NOMO-1 treated with dmso at 0.1 percent for 144 hours (cell line): ENCODE measurements at regions not wholly inside any gene's neighbourhood (a gene's known extent, or its start where the extent isn't known, plus 50 kb on each side); places are given as distances from the start of the nearest gene placed in this dataset.
A peak's percentile ranks its signal among the peaks of the same experiment; 100 is the strongest.

ENCODE experiments used
- DNase-seq: peaks from one replicate; lab custom pipeline; 2025; ENCODE audit not compliant: unreplicated experiment; lab: John Stamatoyannopoulos, UW

DNA sequence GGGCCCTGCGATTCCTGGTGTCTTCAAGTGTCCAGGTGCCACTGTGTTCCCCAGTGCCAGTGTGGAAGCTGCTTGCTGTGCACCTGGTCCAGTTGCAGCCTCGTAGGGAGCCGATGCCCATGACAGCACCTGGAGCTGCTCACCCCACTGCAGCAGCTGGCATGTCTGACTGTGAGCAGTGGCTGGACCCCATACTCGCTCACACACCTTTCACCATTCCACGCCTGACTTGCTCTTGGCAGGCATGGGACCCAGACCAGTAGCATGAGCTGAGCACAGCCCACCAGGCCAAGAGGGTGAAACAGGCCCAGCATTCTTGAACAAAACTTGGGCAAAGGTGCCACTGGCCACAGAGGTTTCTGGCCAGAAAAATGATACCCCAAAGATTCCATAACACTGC lies 124.5 kb upstream of the THY1 start:
- DNase-seq, result no peak

DNA sequence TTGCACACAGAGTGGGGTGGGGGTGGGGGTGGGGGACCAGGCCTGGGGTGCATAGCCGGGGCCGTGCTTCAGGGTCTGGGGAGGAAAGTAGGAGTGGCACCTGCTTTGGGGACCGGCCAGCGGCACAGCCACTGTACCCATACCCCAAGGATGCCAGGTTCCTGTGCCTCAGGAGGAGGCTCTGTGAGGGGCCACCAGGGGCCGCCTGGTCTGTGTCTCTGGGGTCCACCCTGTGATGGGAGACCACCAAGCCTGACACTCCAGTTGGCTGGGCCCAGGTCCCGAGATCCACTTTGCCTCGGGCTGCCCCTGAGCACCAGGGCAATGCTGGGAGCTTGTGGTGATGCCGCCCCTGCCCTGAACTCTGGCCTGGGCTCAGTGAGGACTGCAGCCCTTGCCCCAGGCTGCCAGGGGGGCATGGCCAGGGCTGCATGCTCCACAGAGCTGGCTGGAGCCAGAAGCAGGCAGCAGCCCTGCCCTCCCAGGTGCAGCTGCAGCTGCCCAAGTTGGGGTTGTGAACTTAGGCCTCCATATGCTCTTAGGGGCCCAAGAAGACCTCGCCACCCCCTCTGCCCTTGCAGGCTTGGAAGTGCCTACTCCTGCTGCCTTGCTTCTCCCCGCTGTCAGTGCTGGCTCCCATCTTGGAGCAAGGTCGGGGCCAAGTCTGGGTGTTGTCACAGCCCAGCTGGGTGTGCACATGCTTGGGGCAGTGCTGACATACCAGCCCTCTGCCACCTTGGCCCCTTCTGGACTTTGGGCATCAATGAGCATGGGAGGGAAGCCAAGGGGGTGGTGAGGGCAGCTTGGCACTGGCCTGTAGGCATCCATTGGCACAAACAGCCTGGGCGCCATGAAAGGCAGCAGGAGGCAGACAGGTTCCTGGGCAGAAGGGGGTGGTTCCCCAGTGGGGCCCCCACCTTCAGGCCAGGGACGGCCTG lies 123.3 kb upstream of the THY1 start:
- DNase-seq, result no peak

DNA sequence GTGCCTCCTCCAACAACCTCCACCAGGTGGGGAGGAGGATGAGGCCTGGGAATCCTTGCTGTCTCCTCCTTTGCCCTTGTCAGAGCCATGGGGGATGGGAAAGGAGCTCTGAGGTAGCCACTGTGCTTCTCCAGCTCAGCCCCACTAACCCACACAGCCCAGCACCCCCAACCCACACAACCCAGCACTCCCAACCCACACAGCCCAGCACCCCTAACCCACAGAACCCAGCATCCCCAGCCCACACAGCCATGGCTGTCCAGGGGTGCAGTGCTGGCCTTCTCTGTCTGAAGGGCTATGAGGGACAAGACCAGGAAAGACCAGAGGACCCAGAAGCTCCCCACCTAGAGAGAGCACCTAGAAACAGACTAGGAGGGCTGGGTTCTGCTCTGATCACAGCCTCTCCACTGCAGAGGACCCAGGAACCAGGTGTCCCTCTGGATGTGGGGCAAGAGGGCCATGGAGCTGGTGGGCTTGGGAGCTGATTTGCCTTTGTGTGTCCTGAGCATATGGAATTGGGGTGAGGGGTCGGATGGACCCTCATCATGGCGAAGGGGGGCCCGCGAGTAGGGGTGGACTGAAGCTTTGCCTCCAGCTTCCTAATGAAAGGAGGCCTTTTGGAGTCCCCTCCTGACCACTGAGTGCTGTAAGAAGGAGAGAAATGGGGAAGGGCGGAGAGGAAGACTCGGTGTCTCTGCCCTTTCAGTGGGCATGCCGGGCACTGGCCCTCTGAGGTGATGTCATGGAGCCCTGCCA lies 117.6 kb upstream of the THY1 start:
- no peak for DNase-seq

DNA sequence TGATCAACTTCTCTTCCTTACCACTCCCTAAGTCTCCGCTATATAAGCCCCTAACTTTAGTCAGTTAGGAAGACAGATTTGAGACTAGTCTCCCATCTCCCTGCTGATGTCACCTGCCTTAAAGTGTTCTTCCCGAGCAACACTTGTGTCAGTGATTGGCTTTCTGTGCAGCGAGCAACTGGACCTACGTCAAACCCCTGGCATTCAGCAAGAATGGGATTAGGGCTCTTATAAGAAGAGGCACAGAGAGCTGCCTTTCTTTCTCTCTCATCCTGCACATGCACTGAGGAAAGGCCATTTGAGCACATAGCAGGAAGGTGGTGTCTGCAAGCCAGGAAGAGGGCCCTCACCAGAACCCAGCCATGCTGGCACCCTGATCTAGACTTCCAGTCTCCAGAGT lies 116.6 kb upstream of the THY1 start:
- DNase-seq, result no peak

DNA sequence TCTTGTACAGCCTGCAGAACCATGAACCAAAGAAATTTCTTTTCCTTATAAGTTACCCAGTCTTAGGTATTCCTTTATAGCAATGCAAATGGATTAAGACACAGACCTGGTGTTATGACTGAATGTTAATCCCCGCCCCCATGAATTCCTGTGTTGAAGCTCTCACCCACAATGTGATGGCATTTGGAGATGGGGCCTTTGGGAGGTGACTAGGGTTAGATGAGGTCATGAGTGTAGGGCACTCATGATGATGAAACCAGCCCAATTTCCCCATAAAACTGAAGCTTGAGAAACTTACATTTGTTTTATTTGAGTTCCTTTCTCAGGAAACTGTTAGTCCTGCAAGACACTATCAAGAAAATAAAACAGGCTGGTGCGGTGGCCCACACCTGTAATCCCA lies 115.8 kb upstream of the THY1 start:
- peak; percentile 85 for DNase-seq

DNA sequence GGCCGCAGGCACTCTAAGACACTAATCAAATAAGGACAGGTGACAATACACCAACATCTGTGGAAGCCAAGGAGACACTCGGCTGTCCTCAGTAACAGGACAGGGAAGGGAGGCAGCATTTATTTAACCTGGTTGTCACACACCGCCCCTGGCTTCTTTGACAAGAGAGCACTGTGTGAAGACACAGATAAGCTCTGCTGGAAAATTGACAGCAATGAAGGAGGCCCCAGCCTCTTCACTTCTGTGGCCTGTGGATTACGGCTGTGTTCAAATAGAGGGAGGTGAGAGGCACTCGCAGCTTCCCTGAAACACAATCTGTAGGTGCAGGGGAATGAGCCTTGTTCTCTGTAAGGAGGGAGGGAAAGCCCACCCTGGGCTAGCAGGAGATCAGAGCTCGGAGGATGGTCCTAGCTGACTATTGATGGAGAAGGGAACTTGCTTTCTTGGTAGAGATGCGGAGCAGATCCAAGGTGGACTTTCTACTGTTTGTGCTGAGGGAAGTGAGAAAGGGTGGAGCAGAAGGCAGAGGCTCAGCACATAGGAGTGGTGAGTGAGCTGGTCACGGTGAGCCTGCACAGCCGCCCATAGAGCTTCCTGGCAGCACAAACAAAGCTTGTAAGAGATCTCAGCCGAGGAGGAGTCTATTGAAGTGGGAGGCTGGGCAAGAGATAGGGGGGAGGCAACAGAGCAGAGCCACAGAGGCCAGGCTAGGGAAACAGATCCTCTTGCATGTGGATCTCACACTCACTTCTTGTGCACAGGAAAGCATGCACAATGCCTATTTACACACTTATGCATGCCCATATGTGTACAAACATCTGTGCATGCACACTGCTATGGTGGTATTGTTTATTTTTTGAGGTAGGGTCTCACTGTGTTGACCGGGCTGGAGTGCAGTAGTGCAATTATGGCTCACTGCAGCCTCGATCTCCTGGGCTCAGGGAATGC lies 114.6 kb upstream of the THY1 start:
- no peak for DNase-seq

DNA sequence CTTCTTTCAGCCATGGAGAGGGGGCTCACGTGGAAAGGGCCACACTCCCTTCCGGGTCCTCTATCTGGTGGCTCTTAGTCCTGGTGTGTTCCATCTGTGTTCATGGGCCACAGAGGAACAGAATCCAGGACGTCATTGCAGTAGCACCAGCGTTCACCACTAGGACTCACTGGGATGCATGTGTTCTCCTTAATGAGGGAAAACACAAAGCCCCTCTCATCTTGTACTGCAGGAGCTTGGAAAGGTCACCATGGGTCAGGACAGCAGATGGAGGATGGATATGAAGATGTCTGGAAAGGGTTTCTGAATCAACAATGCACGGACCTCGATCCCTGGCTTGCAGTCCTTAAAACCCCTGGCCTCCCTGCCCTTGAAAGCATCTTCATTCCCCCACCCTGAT lies 113.8 kb upstream of the THY1 start:
- DNase-seq, result no peak

DNA sequence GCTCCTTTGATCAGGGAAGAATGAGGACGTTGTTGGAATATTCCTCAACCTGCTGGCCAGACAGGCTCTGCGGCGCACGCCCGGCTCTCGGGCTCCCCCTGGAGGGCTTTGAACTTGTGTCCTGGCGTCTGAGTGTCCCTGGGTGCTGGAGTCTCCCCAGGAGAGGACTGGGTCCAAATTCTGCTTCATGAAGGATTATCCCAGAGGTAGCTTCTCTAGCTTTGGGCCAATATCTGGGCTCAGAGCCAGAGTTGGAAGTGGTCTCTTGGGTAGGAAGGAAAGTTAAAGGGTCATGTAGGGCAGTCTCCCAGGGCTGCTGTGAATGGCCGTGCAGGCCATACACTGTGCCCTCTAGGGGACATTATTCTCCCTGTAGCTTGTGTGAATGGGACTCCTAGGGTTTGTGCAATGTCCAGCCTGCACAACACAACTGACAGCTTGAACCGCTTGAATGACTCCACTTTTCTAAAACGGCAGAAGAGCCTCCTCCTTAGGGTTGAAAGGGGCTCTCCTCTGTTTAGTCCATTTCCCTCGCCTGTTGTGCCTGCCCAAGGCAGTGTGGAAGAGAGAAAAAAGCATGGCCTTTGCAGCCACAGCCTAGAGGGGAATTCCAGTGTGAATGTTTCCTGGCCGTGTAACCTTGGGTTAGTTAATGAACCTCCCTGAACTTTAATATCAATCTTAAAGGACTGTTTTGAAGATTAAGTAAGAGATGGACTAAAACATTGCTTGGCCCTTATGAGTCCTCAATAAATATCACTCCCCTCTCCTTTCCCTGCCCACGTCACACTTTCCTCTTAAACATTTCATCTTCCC lies 111.2 kb upstream of the THY1 start:
- peak; percentile 68 for DNase-seq

DNA sequence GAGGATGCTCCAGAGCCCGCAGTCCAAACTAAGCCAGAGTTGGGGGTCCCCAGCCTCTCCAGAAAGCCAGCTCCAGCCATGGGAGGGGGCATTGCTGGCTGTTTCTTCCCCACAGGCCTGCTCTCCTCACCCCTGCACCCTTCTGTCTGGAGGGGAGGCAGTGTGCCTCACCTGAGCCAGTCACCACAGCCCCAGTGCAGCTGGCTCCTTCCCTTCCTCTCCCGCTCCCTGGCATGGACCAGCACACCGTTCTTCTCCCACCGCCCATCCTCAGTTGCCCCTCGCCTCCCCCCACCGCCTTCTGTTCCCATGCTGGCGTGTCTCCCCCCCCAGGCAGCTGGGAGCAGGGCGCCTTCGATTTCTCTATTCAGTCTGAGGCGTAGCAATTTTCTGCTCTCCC lies 110.5 kb upstream of the THY1 start:
- DNase-seq, result no peak

DNA sequence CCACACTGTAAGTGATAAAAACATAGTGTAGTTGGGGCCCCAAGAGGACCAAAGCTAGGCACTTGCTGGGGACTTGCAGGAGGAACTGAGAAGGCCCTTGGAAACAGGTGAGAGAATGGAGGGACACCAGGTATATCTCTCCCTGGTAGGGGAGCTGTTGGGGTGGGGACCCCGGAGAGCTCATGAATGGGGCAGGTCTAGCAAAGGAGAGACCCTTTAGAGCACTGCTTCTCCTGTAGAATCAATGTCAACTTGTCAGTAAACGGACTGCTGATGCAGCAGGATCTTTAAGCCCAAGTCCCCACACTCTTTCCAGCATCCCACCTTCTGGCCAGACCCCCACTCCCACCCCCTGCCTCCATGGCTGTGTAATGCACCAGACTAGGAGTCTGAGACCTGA lies 109.6 kb upstream of the THY1 start:
- no peak for DNase-seq

DNA sequence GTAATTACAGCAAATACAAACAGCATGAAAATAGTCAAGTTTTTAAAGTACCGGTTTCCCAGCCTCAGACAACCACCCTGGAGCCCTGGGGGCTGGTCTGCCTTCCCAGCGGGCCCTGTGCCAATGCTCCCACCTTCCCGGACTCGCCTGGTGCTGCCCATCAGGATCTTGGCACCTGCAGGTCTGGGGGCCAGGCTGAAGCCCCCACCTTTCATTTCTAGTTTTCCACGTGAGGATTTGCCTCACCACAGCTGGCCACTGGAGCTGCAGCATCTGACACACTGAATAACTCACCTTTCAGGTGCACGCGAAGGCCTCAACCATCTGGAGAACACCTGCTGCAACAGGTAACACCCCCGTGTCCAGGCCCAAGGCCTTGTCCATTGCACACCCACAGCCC lies 108.7 kb upstream of the THY1 start:
- no peak for DNase-seq

DNA sequence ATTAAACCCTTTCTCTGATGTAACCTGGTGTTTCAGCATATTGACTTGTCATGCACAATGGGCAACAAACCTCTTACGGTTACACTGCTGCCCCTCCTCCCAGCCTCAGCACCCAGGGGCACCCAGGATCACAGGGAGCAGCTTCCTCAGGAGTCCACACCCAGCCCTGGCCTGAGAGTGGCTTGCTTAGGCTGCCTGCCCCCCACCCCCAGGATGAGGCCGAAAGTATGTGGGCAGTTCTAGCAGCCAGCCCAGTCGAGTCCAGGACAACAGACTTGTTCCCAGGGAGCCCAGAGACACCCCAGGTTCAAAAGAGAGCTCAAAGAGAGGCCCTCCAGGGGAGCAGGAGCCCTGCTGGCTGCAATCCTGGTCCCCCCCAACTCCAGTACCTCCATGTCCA lies 108.1 kb upstream of the THY1 start:
- DNase-seq, result no peak

DNA sequence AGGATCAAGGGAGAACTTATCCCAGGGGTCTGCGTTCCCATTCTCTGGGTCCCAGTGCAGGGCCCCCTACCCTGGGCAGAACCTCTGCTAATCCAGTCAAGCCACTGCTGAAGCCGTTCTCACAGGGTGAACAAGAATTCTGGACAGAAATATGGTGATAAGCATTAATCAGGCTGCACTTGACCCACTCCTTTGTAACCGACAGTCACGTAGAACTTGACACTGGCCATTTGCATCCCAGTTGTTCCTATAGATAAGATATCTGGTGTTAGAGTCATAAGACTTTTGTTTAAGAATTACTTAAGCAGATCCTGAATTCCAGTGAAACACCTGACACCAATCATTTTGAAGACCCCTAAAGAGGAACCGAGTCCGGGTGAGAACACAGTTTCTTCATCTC lies 107.5 kb upstream of the THY1 start:
- DNase-seq, result no peak

DNA sequence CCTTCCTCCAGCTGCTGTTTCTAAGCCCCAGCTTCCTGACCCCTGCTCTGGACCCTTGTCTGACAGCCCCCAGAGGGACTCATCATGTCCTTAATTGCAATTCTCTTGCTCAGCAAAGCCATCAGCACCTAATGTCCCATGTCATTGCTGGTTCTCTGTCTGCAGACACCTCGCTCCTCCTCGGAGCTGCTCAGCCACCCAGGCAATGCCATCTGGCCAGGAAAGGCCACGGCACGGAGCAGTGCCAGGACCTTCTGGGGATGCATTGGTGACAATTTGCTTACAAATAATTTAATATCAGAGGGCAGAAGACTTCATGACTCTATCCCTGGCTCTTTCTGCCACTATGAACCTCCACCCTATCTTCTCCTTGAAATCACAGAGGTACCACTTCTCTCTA lies 107.0 kb upstream of the THY1 start:
- no peak for DNase-seq

DNA sequence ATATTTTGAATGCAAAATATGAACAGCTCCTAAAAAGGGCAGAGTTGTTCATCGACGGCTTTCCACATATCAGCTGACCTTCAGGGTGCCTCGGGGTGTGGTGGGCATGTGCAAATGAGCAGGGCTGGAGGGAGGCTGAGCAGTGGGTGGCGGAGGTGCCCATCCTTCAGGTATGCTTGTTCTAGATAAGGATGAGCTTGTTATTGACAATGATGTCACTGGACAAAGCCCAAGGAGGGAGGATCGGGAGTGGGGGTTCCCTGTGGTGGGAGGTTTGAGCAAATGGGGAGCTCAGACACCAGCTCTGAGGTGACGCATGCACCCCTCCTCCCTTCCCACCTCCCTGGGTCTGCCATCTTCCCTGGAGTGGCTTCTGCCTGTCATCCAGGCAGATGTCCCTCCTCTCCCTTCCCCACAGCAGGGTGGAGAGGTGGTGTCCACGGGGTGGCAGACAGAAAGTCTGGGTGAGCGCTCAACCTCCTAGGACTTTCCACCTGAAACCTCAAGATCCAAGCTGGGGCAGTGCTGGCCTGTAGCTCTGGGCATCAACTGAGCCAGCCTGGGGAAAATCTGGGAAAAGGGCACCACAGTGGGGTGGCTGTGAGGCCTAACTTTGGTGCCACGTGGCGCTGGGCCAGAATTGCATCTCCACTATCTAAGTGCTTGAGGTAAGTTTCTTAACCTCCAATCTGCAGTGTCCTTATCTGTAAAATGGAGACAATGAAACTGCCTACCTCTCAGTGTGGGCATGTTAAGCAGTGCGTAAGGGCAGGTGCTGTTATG lies 106.3 kb upstream of the THY1 start:
- no peak for DNase-seq

DNA sequence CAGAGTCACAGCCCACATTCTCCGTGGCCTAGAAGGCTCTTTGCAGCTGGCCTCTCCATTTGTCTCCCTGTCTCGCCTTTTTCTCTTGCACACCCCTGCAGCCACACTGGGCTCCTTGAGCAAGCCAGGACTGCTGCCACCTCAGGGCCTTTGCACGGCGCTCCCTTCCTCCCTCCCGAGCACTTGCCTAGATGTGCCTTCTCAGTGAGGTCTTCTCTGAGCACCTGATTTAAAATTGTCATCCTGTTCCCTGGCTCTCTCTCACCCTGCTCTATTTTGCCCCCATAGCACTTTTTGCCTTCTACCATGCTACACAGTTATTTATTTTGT lies 102.9 kb upstream of the THY1 start:
- DNase-seq, result no peak

DNA sequence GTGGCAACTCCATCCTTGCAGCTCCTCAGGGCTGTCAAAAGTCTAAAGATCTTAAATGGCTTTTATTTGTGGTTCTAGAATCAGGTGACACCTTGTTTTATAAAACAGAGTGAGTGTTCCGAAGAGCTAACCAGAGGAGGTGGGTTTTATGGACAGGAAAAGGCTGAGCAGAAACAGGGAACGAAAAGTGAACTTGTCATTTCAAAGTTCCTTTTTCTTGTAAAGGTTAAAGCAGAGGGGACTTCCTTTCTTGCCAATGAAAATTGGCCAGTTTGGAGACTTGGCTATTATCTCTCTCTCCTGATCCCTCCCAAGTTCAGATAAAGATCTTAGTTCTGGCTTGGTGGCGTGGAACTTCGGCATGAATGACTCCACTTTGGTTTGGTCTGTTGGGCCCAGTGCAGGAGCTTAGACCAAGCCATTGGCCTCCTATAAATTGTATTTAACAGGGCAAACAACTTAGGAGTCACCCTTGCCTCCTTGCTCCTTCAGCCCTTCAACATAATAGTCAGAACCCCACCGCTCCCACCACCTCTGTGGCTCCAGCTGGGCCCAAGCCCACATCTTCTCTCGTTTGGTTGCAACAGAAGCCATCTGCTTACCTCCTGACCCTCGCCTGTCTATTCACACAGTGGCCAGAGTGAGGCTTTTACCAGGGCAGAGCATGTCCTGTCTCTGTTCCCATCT lies 102.4 kb upstream of the THY1 start:
- DNase-seq, result peak; percentile 52

DNA sequence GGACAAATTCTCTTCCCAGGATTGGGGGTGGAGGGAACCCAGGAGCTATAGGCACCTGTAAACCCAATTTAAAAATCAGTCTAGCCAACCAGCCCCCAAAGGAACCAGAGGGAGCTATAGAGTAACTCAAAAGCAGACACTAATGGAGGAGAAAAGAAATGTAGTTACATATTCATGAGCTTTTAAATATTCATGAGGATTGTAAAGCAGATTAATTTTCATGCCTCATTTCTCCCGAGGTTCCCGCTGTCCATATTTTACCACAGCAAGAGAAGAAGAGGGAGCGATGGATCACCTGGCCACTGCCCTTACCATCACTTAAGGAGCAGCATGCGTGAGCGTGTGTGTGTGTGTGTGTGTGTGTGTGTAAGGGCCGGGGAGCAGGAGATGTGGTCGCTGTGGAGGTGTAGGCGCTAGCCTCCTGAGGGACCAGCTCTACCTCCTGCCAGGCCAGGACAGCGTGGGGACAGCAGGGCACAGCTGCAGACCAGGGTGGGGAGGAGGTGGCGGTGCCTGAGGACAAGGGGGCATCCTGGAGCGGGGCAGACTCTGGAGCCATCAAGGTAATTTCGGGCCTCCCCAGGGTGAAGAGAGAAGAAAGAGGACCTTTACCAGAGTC lies 100.7 kb upstream of the THY1 start:
- no peak for DNase-seq

DNA sequence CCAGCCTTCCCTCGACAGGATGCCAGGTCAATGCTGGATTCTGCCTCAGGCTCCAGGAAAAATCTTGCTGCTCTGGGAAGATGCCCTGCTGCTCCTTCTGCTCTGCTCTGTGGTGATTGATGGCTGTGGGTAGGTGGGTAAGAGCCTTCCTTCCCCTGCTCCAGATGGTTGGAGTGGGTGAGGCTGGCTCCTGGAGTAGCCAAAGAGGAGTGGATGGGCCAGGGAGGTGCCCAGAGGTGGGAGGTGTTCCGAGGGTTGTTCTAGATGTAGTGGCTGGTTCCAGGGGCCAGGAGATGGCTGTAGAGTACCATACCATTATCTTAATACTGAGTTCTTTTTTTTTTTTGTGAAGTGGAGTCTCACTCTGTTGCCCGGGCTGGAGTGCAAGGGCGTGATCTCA lies 99.6 kb upstream of the THY1 start:
- no peak for DNase-seq
